ENCODE measurements at regions not wholly inside any gene's neighbourhood (a gene's known extent, or its start where the extent isn't known, plus 50 kb on each side); places are given as distances from the start of the nearest gene placed in this dataset.
A peak's percentile ranks its signal among the peaks of the same experiment; 100 is the strongest.
"Not testable (repeated sequence)": the region's sequence is repeated elsewhere in the genome, so short reads cannot be mapped to it uniquely, and the experiment has no call there.

GRCh38 chr2:116153729-116154128, 1660.8 kb upstream of the DDX18 start:
- Mint-ChIP-seq H3K27ac (ENCODE audit: unreplicated experiment) (no peak overlapping the region), H3K4me1 (peaks cover 3% of the 10 kb centered on the region), H3K36me3 (ENCODE audit: low read depth) (no peaks in the 10 kb centered on the region), H3K9me3 (peaks cover 21% of the 10 kb centered on the region), H3K27me3 (ENCODE audit: low read depth) (no peaks in the 10 kb centered on the region), H3K4me3 (no peak overlapping the region)
- TF ChIP-seq CTCF (conservative IDR thresholded peaks at IDR 0.05) = no peak
- no peak for DNase-seq (ENCODE audit: low read depth, low spot score)

- Mint-ChIP-seq H3K9me3 (peaks cover 23% of the 10 kb centered on the region), H3K4me3 (no peak overlapping the region), H3K36me3 (ENCODE audit: low read depth) (peaks cover 3% of the 10 kb centered on the region), H3K4me1 (no peaks in the 10 kb centered on the region), H3K27ac (ENCODE audit: unreplicated experiment) (peak overlapping the region; percentile 54), H3K27me3 (ENCODE audit: low read depth) (no peaks in the 10 kb centered on the region)
- no peak for DNase-seq (ENCODE audit: low read depth, low spot score)
- no peak for TF ChIP-seq CTCF (conservative IDR thresholded peaks at IDR 0.05)
These were observed 1653.8 kb upstream of the DDX18 start for GRCh38 chr2:116160657-116161056.

- Mint-ChIP-seq H3K27me3 (ENCODE audit: low read depth) (no peaks in the 10 kb centered on the region), H3K27ac (ENCODE audit: unreplicated experiment) (no peak overlapping the region), H3K4me1 (no peaks in the 10 kb centered on the region), H3K4me3 (no peak overlapping the region), H3K36me3 (ENCODE audit: low read depth) (peaks cover 3% of the 10 kb centered on the region), H3K9me3 (peaks cover 21% of the 10 kb centered on the region)
- TF ChIP-seq CTCF (conservative IDR thresholded peaks at IDR 0.05) = no peak
- DNase-seq (ENCODE audit: low read depth, low spot score) = no peak
These were observed 1652.1 kb upstream of the DDX18 start for GRCh38 chr2:116162395-116162794.

GRCh38 chr2:116167107-116167506, 1647.4 kb upstream of the DDX18 start:
- no peak overlapping the region for H3K4me3 Mint-ChIP-seq
- no peak overlapping the region for H3K27ac Mint-ChIP-seq (ENCODE audit: unreplicated experiment)
- peaks cover 13% of the 10 kb centered on the region for H3K9me3 Mint-ChIP-seq
- peaks cover 3% of the 10 kb centered on the region for H3K36me3 Mint-ChIP-seq (ENCODE audit: low read depth)
- H3K4me1 Mint-ChIP-seq = no peaks in the 10 kb centered on the region
- no peak for TF ChIP-seq CTCF (conservative IDR thresholded peaks at IDR 0.05)
- no peak for DNase-seq (ENCODE audit: low read depth, low spot score)
- H3K27me3 Mint-ChIP-seq (ENCODE audit: low read depth) = no peaks in the 10 kb centered on the region

- no peak overlapping the region for H3K4me3 Mint-ChIP-seq
- no peak overlapping the region for H3K27ac Mint-ChIP-seq (ENCODE audit: unreplicated experiment)
- peaks cover 2% of the 10 kb centered on the region for H3K9me3 Mint-ChIP-seq
- H3K4me1 Mint-ChIP-seq = no peaks in the 10 kb centered on the region
- no peak for DNase-seq (ENCODE audit: low read depth, low spot score)
- no peaks in the 10 kb centered on the region for H3K27me3 Mint-ChIP-seq (ENCODE audit: low read depth)
- no peak for TF ChIP-seq CTCF (conservative IDR thresholded peaks at IDR 0.05)
- no peaks in the 10 kb centered on the region for H3K36me3 Mint-ChIP-seq (ENCODE audit: low read depth)
These were observed 1634.4 kb upstream of the DDX18 start for GRCh38 chr2:116180072-116180471.

- not testable (repeated sequence) for H3K27me3 Mint-ChIP-seq (ENCODE audit: low read depth); H3K27ac Mint-ChIP-seq (ENCODE audit: unreplicated experiment); H3K36me3 Mint-ChIP-seq (ENCODE audit: low read depth); H3K4me3 Mint-ChIP-seq; DNase-seq (ENCODE audit: low read depth, low spot score); H3K4me1 Mint-ChIP-seq
- H3K9me3 Mint-ChIP-seq = peaks cover 18% of the 10 kb centered on the region
These were observed 1623.8 kb upstream of the DDX18 start for GRCh38 chr2:116190684-116191083.
